A673 (cell line): ENCODE measurements at regions not wholly inside any gene's neighbourhood (a gene's known extent, or its start where the extent isn't known, plus 50 kb on each side); places are given as distances from the start of the nearest gene placed in this dataset.

ENCODE experiments used
- BruUV-seq: library from RNA; stranded (reverse); fragments of 400-500 nt; replicated peaks from 2 replicates; lab custom pipeline; 2021; lab: Mats Ljungman, UMichigan
- CTCF ChIA-PET: fragments of 300-600 bp; sonication (Branson Sonifier 250); formaldehyde crosslinking; loops from one replicate; lab custom pipeline; 2022; ENCODE audit warnings: antibody characterized with exemption; lab: Charles Lee
- POLR2A ChIA-PET: fragments of 300-600 bp; sonication (Branson Sonifier 250); formaldehyde crosslinking; loops from one replicate; lab custom pipeline; 2022; ENCODE audit warnings: antibody characterized with exemption; ENCODE audit not compliant: low non-redundant PET; lab: Charles Lee
- DNase-seq: peaks from one replicate; pipeline ENCODE4 v3.0.0-alpha.2; 2015; ENCODE audit warnings: low spot score
- H3K27ac ChIP-seq: fragments of 200-600 bp; sonication (generic); 2 replicates; pipeline ENCODE4 v1.5.1; 2016; ENCODE audit warnings: mixed run types, low read depth, mild to moderate bottlenecking, mixed read lengths, antibody characterized with exemption, low read length; ENCODE audit not compliant: poor library complexity, severe bottlenecking
- H3K27me3 ChIP-seq: fragments of 200-600 bp; sonication (generic); replicated peaks from 2 replicates; pipeline ENCODE4 v1.6.1; 2017; ENCODE audit warnings: mixed run types, low read depth, mild to moderate bottlenecking, mixed read lengths, antibody characterized with exemption, low read length; ENCODE audit not compliant: insufficient read depth, poor library complexity
- H3K36me3 ChIP-seq: fragments of 200-600 bp; sonication (generic); 2 replicates; pipeline ENCODE4 v1.6.1; 2016; ENCODE audit warnings: mixed run types, mild to moderate bottlenecking, mixed read lengths, antibody characterized with exemption, low read length; ENCODE audit not compliant: insufficient read depth, poor library complexity, severe bottlenecking
- H3K4me1 ChIP-seq: fragments of 200-600 bp; sonication (generic); 2 replicates; pipeline ENCODE4 v1.6.1; 2017; ENCODE audit warnings: mixed run types, mild to moderate bottlenecking, mixed read lengths, antibody characterized with exemption, low read length; ENCODE audit not compliant: insufficient read depth, poor library complexity, severe bottlenecking
- H3K4me3 ChIP-seq: fragments of 200-600 bp; sonication (generic); 2 replicates; pipeline ENCODE4 v1.5.1; 2016; ENCODE audit warnings: low read depth, mixed run types, mild to moderate bottlenecking, mixed read lengths, low read length; ENCODE audit not compliant: poor library complexity, severe bottlenecking
- H3K9me3 ChIP-seq: fragments of 200-600 bp; sonication (generic); 2 replicates; pipeline ENCODE4 v1.6.1; 2016; ENCODE audit warnings: mixed run types, low read depth, mild to moderate bottlenecking, mixed read lengths, antibody characterized with exemption, low read length; ENCODE audit not compliant: poor library complexity, severe bottlenecking
- EZH2 ChIP-seq: fragments of 200-600 bp; sonication (generic); IDR thresholded peaks from 2 replicates; pipeline ENCODE4 v1.6.1; 2017; ENCODE audit warnings: borderline replicate concordance, low read depth, mild to moderate bottlenecking, mixed read lengths, antibody characterized with exemption, low read length; ENCODE audit not compliant: poor library complexity, severe bottlenecking
- intact Hi-C: fragments of 100-400 bp; cut with micrococcal nuclease; formaldehyde crosslinking; loops from one replicate; pipeline ENCODE4 v1.10.0; 2022; ENCODE audit not compliant: unreplicated experiment
- TF ChIP-seq, protein P1 (sequence below): fragments of 300-800, 200-600 bp; sonication (generic); conservative IDR thresholded peaks from 2 replicates; pipeline ENCODE4 v1.5.1; 2017; ENCODE audit warnings: low read depth, mild to moderate bottlenecking, antibody characterized with exemption, low read length, moderate library complexity, mixed read lengths

- TF ChIP-seq, protein P1, sequence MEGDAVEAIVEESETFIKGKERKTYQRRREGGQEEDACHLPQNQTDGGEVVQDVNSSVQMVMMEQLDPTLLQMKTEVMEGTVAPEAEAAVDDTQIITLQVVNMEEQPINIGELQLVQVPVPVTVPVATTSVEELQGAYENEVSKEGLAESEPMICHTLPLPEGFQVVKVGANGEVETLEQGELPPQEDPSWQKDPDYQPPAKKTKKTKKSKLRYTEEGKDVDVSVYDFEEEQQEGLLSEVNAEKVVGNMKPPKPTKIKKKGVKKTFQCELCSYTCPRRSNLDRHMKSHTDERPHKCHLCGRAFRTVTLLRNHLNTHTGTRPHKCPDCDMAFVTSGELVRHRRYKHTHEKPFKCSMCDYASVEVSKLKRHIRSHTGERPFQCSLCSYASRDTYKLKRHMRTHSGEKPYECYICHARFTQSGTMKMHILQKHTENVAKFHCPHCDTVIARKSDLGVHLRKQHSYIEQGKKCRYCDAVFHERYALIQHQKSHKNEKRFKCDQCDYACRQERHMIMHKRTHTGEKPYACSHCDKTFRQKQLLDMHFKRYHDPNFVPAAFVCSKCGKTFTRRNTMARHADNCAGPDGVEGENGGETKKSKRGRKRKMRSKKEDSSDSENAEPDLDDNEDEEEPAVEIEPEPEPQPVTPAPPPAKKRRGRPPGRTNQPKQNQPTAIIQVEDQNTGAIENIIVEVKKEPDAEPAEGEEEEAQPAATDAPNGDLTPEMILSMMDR, result no peak
- no peak for TF ChIP-seq EZH2
- Histone ChIP-seq H3K27me3 (no peaks in the 10 kb centered on the region), H3K36me3 (no peaks in the 10 kb centered on the region), H3K9me3 (no peaks in the 10 kb centered on the region), H3K27ac (no peak overlapping the region), H3K4me1 (no peaks in the 10 kb centered on the region), H3K4me3 (no peak overlapping the region)
- intact Hi-C loops, result no loop called here
- no TSS peak for BruUV-seq
- no peak for DNase-seq
- ChIA-PET CTCF (no interaction called here), POLR2A (no interaction called here)
Observed at GRCh38 chr4:184315675-184316359, 98.1 kb upstream of the ENPP6 start.

DNA sequence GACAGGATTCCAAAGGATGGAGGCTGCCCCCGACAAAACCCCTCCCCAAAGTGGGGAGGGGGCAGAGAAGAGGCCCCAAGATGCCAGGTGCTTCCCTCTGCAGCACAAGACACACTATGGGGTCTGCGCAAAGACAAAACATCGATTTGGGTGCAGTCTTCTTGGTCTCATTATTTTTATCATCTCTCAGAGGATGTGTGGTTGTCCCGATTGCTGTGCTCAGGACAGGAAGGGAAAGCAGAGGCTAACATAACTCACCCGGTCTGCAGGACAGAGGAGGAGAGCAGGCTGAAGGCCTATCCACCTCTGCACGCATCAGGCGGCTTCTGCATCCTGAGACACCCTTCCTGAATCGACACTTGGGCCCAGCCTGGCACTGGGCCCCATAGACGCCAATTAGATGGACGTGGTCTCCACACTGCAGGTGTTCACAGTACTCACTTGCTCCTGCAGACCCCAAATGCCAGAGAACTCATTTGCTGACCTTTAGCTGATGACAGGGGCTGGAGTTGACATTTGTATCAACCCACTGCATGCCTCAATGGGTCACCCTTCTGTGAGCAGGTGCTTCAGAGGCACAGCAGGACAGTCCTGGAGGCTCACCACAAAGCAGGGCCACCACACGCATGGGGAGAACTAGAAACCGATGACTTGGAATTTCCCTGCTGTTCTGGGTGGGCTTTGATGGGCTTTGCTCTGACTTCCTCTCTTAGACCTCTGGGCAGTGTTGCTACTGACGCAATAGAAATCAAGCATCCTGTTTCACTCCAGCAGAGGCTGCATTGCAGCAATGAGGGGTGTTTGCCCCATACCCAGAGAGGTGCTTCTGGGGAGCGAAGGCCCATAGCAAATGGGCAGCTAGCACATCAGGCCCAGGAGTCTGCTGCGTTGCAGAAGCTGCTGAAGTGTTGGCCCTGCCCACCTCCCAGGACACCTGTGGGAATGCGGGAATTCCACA lies 96.3 kb upstream of the ENPP6 start:
- intact Hi-C loops, result no loop called here
- no peak overlapping the region for H3K4me3 ChIP-seq
- DNase-seq, result no peak
- no peaks in the 10 kb centered on the region for H3K27me3 ChIP-seq
- ChIA-PET CTCF (no interaction called here), POLR2A (no interaction called here)
- H3K36me3 ChIP-seq, result no peaks in the 10 kb centered on the region
- H3K4me1 ChIP-seq, result no peaks in the 10 kb centered on the region
- no TSS peak for BruUV-seq
- H3K9me3 ChIP-seq, result no peaks in the 10 kb centered on the region
- no peak overlapping the region for H3K27ac ChIP-seq
- TF ChIP-seq, protein P1, result no peak
- no peak for TF ChIP-seq EZH2

DNA sequence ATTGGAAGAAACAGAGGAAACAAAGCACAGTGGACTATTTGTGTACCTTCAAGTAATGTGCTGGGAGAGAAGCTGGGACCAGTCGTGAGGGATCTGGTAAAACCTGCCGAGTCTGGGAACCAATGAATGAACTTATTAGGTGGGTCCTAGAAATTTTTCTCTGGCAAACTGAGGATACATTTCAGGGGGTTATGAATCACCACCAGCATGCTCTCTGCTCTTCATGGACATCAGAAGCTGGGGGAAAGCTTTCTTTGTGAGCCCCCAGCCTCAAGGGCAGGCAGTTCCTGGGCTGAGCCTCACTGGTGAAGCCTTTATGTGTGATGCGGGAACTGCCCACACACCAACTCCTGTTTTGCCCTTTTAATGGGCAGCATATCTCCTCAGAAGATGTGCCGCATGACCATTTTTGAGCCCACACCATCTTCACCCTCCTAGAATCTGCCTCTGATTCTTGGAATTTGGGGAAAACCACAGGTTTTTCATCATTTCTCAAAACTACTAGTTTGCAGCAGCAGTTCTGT lies 95.4 kb upstream of the ENPP6 start:
- intact Hi-C loops, result no loop called here
- no peak for DNase-seq
- Histone ChIP-seq H3K27me3 (no peaks in the 10 kb centered on the region), H3K9me3 (no peaks in the 10 kb centered on the region), H3K36me3 (no peaks in the 10 kb centered on the region), H3K4me1 (no peaks in the 10 kb centered on the region), H3K4me3 (no peak overlapping the region), H3K27ac (no peak overlapping the region)
- TF ChIP-seq, protein P1, result no peak
- no peak for TF ChIP-seq EZH2
- ChIA-PET CTCF (no interaction called here), POLR2A (no interaction called here)
- BruUV-seq, result no TSS peak
